LNCaP clone FGC (cell line): ENCODE measurements at regions not wholly inside any gene's neighbourhood (a gene's known extent, or its start where the extent isn't known, plus 50 kb on each side); places are given as distances from the start of the nearest gene placed in this dataset.
"Not testable (repeated sequence)": the region's sequence is repeated elsewhere in the genome, so short reads cannot be mapped to it uniquely, and the experiment has no call there.

ENCODE experiments used
- DNase-seq: peaks from one replicate; pipeline ENCODE4 v3.0.0-alpha.2; 2011; ENCODE audit warnings: low read depth
- H3K4me3 ChIP-seq: 2 replicates; pipeline ENCODE4 v1.5.1; 2011; ENCODE audit warnings: mild to moderate bottlenecking, low read depth, low read length, control low read depth
- TF ChIP-seq, protein P1 (sequence below): IDR thresholded peaks from 2 replicates; pipeline ENCODE4 v1.5.1; 2012; ENCODE audit warnings: mild to moderate bottlenecking; ENCODE audit not compliant: control insufficient read depth, insufficient read depth; ENCODE audit errors: extremely low read depth

GRCh38 chr10:64174666-64175255, 653.6 kb downstream of the REEP3 start:
- TF ChIP-seq, protein P1, sequence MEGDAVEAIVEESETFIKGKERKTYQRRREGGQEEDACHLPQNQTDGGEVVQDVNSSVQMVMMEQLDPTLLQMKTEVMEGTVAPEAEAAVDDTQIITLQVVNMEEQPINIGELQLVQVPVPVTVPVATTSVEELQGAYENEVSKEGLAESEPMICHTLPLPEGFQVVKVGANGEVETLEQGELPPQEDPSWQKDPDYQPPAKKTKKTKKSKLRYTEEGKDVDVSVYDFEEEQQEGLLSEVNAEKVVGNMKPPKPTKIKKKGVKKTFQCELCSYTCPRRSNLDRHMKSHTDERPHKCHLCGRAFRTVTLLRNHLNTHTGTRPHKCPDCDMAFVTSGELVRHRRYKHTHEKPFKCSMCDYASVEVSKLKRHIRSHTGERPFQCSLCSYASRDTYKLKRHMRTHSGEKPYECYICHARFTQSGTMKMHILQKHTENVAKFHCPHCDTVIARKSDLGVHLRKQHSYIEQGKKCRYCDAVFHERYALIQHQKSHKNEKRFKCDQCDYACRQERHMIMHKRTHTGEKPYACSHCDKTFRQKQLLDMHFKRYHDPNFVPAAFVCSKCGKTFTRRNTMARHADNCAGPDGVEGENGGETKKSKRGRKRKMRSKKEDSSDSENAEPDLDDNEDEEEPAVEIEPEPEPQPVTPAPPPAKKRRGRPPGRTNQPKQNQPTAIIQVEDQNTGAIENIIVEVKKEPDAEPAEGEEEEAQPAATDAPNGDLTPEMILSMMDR, result no peak

GRCh38 chr10:64175271-64175962, 654.2 kb downstream of the REEP3 start:
- TF ChIP-seq, protein P1, result no peak
- no peak for DNase-seq
- H3K4me3 ChIP-seq, result no peak overlapping the region

More at GRCh38 chr10:64174666-64175255, 653.6 kb downstream of the REEP3 start:
- no peak overlapping the region for H3K4me3 ChIP-seq
- no peak for DNase-seq

GRCh38 chr10:64182671-64183070, 661.5 kb downstream of the REEP3 start:
- DNase-seq, result no peak
- no peak overlapping the region for H3K4me3 ChIP-seq
- TF ChIP-seq, protein P1, result no peak

DNA sequence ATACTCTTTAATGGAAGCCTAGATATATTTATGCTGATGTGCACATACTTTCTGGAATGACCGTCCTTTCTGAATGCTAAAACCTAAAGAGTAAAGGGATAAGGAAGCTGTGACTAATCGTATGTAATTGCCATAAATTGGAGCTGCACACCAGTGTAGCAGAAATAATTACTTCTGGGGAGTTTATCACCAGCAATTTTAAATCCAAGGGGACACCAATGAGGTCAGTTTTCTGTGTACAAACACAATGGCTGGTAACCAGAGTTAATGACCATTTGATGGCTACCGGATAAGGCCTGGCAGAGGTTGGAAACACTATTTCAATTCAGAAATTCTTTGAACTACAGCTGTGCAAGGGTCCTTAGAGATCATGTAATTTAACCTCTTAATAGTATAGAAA, 670.1 kb downstream of the REEP3 start:
- no peak overlapping the region for H3K4me3 ChIP-seq
- TF ChIP-seq, protein P1, result no peak
- DNase-seq, result no peak

- DNase-seq, result no peak
- TF ChIP-seq, protein P1, result no peak
- H3K4me3 ChIP-seq, result no peak overlapping the region
These were observed 675.6 kb downstream of the REEP3 start for GRCh38 chr10:64196638-64197315.

DNA sequence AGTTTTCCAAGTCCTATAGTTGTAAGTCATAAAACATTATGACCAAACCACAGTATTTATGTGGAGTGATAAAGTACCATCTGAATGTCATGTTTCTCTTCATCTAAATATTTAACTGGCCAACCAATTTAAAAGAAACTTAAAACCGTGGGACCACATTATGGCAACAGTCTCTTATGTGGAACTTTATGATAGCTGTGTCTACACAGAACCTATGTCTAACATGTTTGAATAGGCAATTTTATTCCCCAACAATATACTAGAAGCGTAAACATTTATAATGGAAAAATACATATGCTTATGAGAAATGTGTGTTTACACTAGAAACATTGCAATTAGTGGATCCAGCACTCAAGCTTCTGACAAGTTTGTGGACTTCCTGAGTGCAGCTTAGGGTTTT, 680.7 kb downstream of the REEP3 start:
- no peak for DNase-seq
- H3K4me3 ChIP-seq, result no peak overlapping the region
- TF ChIP-seq, protein P1, result no peak

GRCh38 chr10:64204504-64204903, 683.3 kb downstream of the REEP3 start:
- not testable (repeated sequence) for DNase-seq, H3K4me3 ChIP-seq
